GM12891 (cell line): ENCODE measurements at regions not wholly inside any gene's neighbourhood (a gene's known extent, or its start where the extent isn't known, plus 50 kb on each side); places are given as distances from the start of the nearest gene placed in this dataset.
"Not testable (repeated sequence)": the region's sequence is repeated elsewhere in the genome, so short reads cannot be mapped to it uniquely, and the experiment has no call there.

Experiments
- PAX5 ChIP-seq: IDR thresholded peaks from 2 replicates; pipeline ENCODE4 v1.6.1; 2011; ENCODE audit warnings: low read length, moderate library complexity, mild to moderate bottlenecking; ENCODE audit not compliant: insufficient read depth, severe bottlenecking
- POLR2A ChIP-seq: IDR thresholded peaks from 2 replicates; pipeline ENCODE4 v1.6.1; 2011; ENCODE audit warnings: low read depth, low read length, control low read depth
- POLR2AphosphoS5 ChIP-seq: IDR thresholded peaks from 2 replicates; pipeline ENCODE4 v1.6.1; 2011; ENCODE audit warnings: low read depth, low read length, control low read depth
- POU2F2 ChIP-seq: IDR thresholded peaks from 2 replicates; pipeline ENCODE4 v1.6.1; 2011; ENCODE audit warnings: low read depth, mild to moderate bottlenecking, control low read depth, low read length, moderate library complexity
- SPI1 ChIP-seq: IDR thresholded peaks from 2 replicates; pipeline ENCODE4 v1.6.1; 2011; ENCODE audit warnings: low read depth, low read length, control low read depth
- TAF1 ChIP-seq: IDR thresholded peaks from 2 replicates; pipeline ENCODE4 v1.6.1; 2011; ENCODE audit warnings: low read depth, low read length, control low read depth

DNA sequence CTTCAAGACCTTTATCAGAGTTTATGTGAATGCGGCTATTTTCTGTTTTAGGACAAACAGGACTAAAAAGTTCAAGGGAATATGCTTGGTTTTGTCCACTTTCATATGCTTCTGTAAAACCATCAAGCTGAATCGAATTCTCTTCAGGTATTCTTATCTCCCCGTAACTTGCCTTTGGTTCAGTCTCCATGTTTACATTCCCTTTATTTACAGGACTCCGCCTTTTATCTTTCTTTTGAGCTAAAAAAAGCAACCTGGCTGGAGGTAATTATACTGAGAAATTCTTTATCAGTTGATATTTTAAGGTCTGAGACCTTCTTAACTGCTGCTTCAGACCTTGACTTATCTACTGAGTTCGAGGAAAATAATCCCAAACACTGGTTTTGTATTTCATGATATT lies 72.0 kb downstream of the SYT15 start:
- not testable (repeated sequence) for TF ChIP-seq POLR2A, SPI1, POLR2AphosphoS5, PAX5, TAF1, POU2F2
